ENCODE measurements at regions not wholly inside any gene's neighbourhood (a gene's known extent, or its start where the extent isn't known, plus 50 kb on each side); places are given as distances from the start of the nearest gene placed in this dataset.

DNA sequence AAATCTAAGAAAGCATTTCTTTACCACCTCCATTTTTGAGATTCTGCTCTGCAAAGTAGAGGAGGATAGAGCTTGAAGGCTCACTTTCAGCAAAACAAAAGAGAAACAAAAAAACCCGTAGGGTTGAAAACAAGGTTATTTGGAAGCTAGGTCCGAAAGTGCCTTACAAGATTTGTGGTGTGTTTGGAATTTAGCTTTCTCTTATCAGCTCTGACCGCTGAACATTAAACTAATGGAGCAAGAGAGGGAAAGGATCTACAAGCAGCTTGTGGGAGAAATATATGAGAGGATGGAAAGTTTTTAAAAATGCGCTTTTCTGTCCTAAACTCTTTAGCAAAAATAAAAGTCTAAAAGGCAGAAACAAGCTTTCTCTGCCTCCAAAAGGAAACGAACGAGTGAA is 545.5 kb downstream of the NTRK3 start:
- TF ChIP-seq, protein P1, sequence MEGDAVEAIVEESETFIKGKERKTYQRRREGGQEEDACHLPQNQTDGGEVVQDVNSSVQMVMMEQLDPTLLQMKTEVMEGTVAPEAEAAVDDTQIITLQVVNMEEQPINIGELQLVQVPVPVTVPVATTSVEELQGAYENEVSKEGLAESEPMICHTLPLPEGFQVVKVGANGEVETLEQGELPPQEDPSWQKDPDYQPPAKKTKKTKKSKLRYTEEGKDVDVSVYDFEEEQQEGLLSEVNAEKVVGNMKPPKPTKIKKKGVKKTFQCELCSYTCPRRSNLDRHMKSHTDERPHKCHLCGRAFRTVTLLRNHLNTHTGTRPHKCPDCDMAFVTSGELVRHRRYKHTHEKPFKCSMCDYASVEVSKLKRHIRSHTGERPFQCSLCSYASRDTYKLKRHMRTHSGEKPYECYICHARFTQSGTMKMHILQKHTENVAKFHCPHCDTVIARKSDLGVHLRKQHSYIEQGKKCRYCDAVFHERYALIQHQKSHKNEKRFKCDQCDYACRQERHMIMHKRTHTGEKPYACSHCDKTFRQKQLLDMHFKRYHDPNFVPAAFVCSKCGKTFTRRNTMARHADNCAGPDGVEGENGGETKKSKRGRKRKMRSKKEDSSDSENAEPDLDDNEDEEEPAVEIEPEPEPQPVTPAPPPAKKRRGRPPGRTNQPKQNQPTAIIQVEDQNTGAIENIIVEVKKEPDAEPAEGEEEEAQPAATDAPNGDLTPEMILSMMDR (IDR thresholded peaks at IDR 0.05): no peak
- TF ChIP-seq EZH2 (IDR thresholded peaks at IDR 0.05): no peak

Measured in neural progenitor cell (in vitro differentiated cells).